Activated CD4-positive, CD25-positive, alpha-beta regulatory T cell treated with anti-CD3 and anti-CD28 coated beads, Interleukin-2, amount 50 U/mL, for 72 hours (primary cell): ENCODE measurements at regions not wholly inside any gene's neighbourhood (a gene's known extent, or its start where the extent isn't known, plus 50 kb on each side); places are given as distances from the start of the nearest gene placed in this dataset.

ENCODE experiments used
- DNase-seq: peaks from one replicate; pipeline ENCODE4 v3.0.0; 2021

DNA sequence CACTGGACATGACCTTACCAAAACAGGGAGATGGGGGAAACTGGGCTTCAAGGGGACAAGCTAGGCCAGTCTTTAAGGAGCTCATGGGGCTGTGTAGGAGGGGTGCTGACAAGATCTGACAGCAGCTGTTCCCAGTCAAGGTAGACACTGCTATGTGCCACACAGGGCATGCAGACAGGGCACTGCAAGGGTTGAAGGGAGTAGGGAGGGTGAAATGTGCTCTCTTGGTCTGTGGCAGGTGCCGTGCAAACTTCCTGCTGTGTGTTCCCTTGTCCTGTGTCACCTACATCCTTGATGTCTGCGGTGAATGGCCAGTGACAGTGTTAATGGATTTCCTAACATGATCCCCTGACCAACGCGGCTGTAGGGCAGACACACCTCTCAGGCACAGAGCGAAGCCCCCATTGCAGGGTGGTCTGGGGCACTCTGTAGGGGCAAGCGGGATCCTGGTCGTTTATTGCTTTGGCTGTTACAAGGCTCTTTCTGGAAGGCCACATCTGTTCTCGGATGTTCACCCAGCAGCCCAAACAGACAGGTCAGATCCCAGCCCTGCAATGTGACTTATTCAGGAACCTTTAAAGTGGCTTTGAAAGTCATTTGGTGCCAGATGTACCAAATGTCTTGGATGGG is 199.5 kb upstream of the ZNF536 start:
- no peak for DNase-seq

DNA sequence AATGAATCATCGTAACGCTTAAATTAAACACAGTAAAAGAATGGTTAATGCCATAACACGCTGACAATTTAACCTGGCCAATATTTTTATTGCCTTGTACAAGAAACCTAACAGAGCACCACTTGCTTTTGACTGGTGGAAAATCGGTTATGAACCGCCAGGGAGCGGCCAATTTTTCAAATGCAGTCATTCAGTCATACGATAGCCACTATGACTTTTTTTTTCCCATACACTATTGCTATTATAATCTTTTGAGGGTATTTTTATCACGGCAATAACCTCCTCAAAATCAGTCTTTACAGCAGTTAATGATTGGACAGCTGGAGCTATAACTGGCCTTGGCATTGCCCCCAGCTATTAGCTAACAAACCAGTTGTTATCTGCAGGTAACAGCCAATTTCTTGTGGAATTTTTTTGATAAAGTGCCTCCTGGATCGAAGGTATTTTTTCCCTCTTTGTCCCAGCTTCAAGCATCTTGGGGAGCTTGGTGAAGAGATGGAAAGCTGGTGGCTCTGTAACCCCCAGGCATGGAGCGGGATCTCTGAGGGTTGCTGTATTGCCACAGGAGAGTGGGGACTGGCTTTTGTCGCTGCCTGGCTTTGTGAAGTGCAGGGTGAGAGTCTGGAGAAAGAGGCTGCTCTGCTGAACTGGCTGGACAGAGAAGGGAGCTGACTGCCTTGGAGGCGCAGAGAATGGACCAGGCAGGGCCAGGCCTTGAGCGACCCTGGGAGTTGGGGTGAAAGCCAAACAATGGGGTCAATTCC is 198.4 kb upstream of the ZNF536 start:
- no peak for DNase-seq

DNA sequence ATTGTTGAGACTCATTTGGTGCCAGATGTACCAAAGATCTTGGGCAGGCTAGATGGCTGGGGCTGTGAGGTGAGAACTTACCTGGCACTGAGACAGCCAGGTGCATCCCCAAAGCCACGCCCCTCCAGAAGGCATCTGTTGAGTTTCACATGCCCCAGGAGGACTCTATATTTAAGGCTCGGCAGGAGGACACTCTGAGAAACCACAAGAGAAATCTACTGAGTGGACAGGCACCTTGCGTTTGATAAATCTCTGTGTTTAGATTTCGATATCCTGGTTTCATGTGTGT is 197.9 kb upstream of the ZNF536 start:
- DNase-seq = no peak

DNA sequence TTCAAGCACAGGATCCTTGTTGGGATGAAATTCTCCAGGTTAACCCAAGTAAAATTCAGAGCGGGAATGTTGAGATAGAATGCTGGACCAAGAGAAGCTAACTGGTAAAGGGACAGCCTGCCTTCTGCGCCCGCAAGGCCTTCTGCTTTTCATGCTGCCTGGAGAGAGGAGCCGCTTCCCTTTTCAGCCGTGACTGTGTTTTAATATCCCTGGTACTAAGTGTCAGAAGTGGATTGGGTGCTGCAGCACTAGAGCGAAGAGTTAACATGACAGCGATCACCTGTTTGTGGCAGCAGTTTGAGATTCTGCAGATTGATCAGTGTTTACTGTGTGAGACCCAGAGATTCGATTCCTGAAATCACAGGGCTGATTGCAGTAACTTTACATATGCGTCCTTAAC is 197.4 kb upstream of the ZNF536 start:
- DNase-seq = no peak

- DNase-seq = no peak
These were observed 196.2 kb upstream of the ZNF536 start for GRCh38 chr19:30175987-30176386.

- no peak for DNase-seq
These were observed 193.3 kb upstream of the ZNF536 start for GRCh38 chr19:30178721-30179402.

GRCh38 chr19:30180691-30181090 is 191.5 kb upstream of the ZNF536 start:
- no peak for DNase-seq

DNA sequence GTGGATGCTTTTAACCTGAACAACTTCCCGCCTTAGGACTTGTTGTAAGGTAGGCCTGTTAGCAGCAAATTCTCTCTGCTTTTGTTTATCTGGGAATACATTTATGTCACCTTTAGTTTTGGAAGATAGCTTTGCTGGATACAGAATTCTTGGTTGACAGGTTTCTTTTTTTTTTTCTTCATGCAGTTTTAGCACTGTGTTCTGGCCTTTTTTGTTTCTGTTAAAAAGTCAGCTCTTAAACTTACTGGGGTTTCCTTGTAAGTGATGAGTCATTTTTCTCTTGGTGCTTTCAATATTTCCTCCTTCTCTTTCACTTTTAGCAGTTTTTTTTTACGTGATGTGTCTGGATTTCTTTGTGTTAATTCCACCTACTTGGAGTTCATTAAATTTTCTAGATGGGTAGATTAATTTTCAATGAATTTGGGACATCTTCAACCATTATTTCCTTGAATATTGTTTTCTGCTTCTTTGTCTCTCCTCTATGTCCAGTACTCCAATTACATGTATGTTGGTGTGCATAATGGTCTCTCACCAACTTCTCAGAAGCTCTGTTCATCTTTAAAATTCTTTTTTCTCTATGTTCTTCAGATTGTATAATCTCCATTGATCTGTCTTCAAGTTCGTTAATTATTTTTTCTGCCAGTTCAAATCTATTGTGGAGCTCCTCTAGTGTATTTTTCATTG is 188.2 kb upstream of the ZNF536 start:
- DNase-seq = no peak

DNA sequence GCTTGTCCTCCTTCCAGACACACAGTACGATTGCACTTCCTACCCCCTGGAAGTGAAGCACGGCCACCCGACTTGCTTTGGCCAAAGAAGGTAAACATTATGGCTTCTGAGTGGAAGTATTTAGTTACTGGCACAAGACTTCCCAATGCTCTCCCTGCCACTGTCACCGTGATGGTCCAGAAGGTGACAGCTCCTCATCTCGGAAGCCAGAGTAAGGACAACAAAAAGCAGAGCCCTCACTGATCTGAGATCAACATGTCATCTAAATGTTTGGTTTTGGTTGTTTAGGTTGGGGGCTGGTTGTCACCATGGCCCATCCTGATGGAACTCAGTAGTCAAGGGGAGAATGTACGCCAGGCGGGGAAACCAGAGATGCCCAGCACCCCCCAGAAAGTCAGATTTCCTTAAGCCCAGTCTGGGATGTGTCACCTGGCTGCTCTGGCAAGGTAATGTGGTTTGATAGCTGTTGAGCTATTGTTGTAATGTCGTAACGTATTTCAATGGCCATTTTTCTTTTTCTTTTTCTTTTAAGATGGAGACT is 170.1 kb upstream of the ZNF536 start:
- no peak for DNase-seq

DNA sequence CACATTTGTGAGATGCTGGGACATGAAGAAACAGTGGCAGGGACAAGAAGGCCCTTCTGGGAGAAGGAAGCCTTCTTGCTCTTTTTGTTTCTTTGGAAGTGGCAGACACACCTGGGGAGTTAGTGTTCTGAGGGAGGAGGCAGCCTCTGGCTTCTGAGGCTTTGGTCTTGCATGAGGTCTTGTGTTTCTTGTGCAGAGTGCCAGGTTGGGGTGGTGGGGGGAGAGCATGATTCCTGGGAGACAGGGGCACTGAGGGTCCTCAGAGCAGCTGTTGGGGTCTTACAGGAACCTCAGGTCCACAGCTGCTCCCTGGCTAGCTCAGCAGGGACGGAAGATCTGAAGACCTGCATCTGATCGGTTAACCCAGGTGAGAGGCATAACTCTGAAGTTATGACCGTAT is 167.5 kb upstream of the ZNF536 start:
- no peak for DNase-seq

GRCh38 chr19:30206187-30206586 is 166.0 kb upstream of the ZNF536 start:
- no peak for DNase-seq

GRCh38 chr19:30207357-30207756 is 164.8 kb upstream of the ZNF536 start:
- DNase-seq = no peak

- no peak for DNase-seq
These were observed 163.6 kb upstream of the ZNF536 start for GRCh38 chr19:30208436-30209060.

DNA sequence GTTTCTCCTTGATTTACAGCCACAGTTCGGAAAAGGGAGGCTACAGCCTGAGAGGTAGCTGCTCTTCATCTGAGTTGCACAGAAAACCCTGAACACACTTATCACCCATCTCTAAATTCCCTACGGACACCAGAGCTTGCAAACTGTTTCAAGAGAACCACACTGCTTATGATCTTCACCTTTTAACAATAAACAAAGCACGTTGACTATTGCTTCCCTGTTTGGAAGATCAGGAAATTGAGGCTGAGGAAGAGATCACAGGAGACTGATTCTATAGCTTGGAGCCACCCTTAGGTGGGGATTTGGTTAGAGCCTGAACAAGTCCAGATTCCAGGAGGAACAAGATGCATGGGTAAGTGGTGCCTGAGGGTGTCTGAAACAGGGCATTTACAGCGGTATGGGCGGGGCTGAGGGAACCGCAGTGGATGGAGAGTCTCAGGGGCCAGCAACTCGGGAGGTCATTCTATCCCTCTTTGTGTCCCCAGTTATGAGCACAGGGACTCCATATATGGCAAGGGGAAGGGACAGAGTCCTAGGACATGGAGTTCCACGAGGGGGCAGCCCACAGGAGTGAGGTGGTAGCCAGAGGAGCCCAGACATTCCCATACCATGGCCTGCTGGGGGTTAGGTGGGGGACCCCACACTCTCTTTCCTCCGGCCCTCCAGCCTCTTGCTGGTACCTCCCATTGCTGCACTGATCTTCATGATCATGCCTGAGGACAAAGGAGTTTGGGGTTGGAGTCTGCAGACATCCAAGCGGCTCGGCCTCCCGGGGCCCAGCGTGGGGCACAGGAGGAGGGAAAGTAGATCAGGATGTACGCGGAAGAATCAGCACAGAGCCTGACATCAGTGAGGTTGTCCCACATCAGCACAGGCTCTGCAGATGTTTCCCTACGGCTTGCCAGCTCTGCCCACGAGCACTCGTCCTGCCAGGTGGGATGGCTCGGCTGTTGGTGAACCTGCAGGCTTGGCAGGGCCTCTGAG is 162.3 kb upstream of the ZNF536 start:
- no peak for DNase-seq

GRCh38 chr19:30212574-30212973 is 159.6 kb upstream of the ZNF536 start:
- DNase-seq = no peak

GRCh38 chr19:30214651-30215051 is 157.5 kb upstream of the ZNF536 start:
- DNase-seq = no peak

GRCh38 chr19:30215248-30215647 is 156.9 kb upstream of the ZNF536 start:
- DNase-seq = no peak

DNA sequence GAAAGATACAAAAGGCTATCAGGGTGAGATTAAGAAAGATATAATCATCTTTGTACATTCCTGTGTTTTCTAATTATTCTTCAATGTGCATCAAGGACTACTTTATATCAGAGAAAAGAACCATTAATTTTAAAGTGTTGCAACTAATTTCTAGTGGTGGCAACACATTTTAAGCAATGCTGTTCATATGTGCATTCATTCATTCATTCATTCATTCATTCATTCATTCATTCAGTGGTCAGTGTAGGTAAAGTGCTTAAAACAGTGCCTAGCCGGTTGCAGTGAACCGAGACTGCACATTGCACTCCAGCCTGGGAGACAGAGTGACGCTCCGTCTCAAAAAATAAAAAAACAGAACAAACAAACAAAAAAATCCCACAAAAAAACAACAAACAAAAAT is 155.7 kb upstream of the ZNF536 start:
- DNase-seq = no peak

DNA sequence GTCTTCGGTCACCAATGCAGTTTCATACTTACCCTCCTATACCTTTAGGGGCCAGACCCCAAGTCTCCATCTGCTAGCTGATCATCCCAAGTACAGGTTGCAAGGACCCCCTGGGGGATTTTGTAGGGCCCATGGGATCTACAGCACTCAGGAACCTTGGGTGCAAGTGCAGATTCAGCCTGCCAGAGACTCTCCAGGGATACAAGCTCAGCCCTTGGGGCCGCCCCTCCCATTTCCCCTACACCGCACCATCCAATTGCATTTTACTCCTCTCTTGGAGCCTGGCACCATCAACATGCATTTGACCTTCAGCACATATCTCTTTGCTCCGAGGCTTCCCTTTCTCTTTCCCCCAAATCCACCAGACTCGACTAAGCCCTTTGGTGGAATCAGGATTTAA is 154.7 kb upstream of the ZNF536 start:
- DNase-seq = no peak

- no peak for DNase-seq
These were observed 152.5 kb upstream of the ZNF536 start for GRCh38 chr19:30219702-30220101.

GRCh38 chr19:30221176-30221575 is 151.0 kb upstream of the ZNF536 start:
- DNase-seq = no peak

DNA sequence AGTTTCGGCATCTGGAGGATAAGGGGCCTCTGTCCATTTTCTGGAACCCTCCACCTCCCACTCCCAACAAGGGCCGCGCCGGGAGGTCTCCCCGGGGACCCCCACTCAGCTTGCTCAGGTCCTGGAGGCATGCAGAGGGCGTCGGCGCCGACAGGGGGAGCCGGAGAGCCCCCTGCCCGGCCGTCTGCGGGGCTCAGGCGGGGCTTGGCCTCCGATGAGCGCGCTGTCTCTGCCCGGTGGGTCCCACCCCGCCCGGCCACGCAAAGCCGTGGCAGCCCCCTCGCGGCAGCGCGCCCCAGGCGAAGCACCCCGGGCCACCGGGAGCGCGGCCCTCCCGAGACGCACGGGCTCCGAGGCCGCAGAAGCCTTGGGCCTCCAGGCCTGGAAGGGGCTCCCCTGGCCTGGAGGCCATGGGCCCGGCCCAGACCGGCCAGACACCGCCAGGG is 149.7 kb upstream of the ZNF536 start:
- DNase-seq = no peak
